Fibroblast of pulmonary artery (primary cell): ENCODE measurements at regions not wholly inside any gene's neighbourhood (a gene's known extent, or its start where the extent isn't known, plus 50 kb on each side); places are given as distances from the start of the nearest gene placed in this dataset.
"Not testable (repeated sequence)": the region's sequence is repeated elsewhere in the genome, so short reads cannot be mapped to it uniquely, and the experiment has no call there.

Source experiments
- DNase-seq: peaks from one replicate; pipeline ENCODE4 v3.0.0-alpha.2; 2010; ENCODE audit warnings: low read depth
- H3K4me3 ChIP-seq: replicated peaks from 2 replicates; pipeline ENCODE4 v1.5.1; 2011; ENCODE audit warnings: low read depth, mild to moderate bottlenecking, control low read depth, low read length, moderate library complexity
- CTCF ChIP-seq: IDR thresholded peaks from 2 replicates; pipeline ENCODE4 v1.5.1; 2011; ENCODE audit warnings: mild to moderate bottlenecking, control low read depth, low read length, inconsistent platforms; ENCODE audit errors: missing control alignments

GRCh38 chr6:2327591-2327990 lies 82.2 kb upstream of the GMDS start:
- no peak for TF ChIP-seq CTCF
- DNase-seq = no peak
- H3K4me3 ChIP-seq = no peak overlapping the region

GRCh38 chr6:2324166-2324953 lies 79.0 kb upstream of the GMDS start:
- no peak overlapping the region for H3K4me3 ChIP-seq
- no peak for TF ChIP-seq CTCF
- no peak for DNase-seq

GRCh38 chr6:2317498-2317897 lies 72.1 kb upstream of the GMDS start:
- not testable (repeated sequence) for DNase-seq

GRCh38 chr6:2314641-2315040 lies 69.2 kb upstream of the GMDS start:
- no peak for TF ChIP-seq CTCF
- no peak for DNase-seq
- H3K4me3 ChIP-seq = no peak overlapping the region

More at GRCh38 chr6:2317498-2317897, 72.1 kb upstream of the GMDS start:
- H3K4me3 ChIP-seq = not testable (repeated sequence)

GRCh38 chr6:2310042-2310441 lies 64.6 kb upstream of the GMDS start:
- TF ChIP-seq CTCF = no peak
- no peak for DNase-seq
- no peak overlapping the region for H3K4me3 ChIP-seq

GRCh38 chr6:2309122-2309521 lies 63.7 kb upstream of the GMDS start:
- no peak for TF ChIP-seq CTCF
- no peak overlapping the region for H3K4me3 ChIP-seq
- no peak for DNase-seq

- no peak overlapping the region for H3K4me3 ChIP-seq
- no peak for TF ChIP-seq CTCF
- no peak for DNase-seq
Measured at GRCh38 chr6:2307799-2308198, 62.4 kb upstream of the GMDS start.
